ENCODE measurements at regions not wholly inside any gene's neighbourhood (a gene's known extent, or its start where the extent isn't known, plus 50 kb on each side); places are given as distances from the start of the nearest gene placed in this dataset.
"Not testable (repeated sequence)": the region's sequence is repeated elsewhere in the genome, so short reads cannot be mapped to it uniquely, and the experiment has no call there.

GRCh38 chr6:166803471-166803870 lies 152.9 kb downstream of the RNASET2 start:
- DNase-seq, result no peak

- DNase-seq, result no peak
Observed at GRCh38 chr6:166802401-166802800, 153.9 kb downstream of the RNASET2 start.

- no peak for DNase-seq
Observed at GRCh38 chr6:166800137-166800536, 156.2 kb downstream of the RNASET2 start.

- DNase-seq, result no peak
Observed at GRCh38 chr6:166798652-166799051, 157.7 kb downstream of the RNASET2 start.

- no peak for DNase-seq
Observed at GRCh38 chr6:166796610-166797009, 159.7 kb downstream of the RNASET2 start.

GRCh38 chr6:166795879-166796278 lies 160.5 kb downstream of the RNASET2 start:
- DNase-seq, result no peak

GRCh38 chr6:166790808-166791207 lies 163.8 kb upstream of the RPS6KA2 start:
- DNase-seq, result not testable (repeated sequence)

GRCh38 chr6:166788846-166789529 lies 161.9 kb upstream of the RPS6KA2 start:
- DNase-seq, result not testable (repeated sequence)

- DNase-seq, result peak; percentile 41 to 56
Observed at GRCh38 chr6:166786704-166787293, 159.7 kb upstream of the RPS6KA2 start.

GRCh38 chr6:166785131-166785530 lies 158.1 kb upstream of the RPS6KA2 start:
- DNase-seq, result no peak

- DNase-seq, result no peak
Observed at GRCh38 chr6:166784691-166785090, 157.6 kb upstream of the RPS6KA2 start.

GRCh38 chr6:166782520-166782919 lies 155.5 kb upstream of the RPS6KA2 start:
- DNase-seq, result no peak

GRCh38 chr6:166781331-166781730 lies 154.3 kb upstream of the RPS6KA2 start:
- no peak for DNase-seq

GRCh38 chr6:166779963-166780683 lies 153.1 kb upstream of the RPS6KA2 start:
- no peak for DNase-seq

GRCh38 chr6:166779381-166779780 lies 152.3 kb upstream of the RPS6KA2 start:
- DNase-seq, result no peak

GRCh38 chr6:166778776-166779175 lies 151.7 kb upstream of the RPS6KA2 start:
- DNase-seq, result no peak

GRCh38 chr6:166778046-166778445 lies 151.0 kb upstream of the RPS6KA2 start:
- no peak for DNase-seq

GRCh38 chr6:166777096-166777630 lies 150.1 kb upstream of the RPS6KA2 start:
- DNase-seq, result no peak

- no peak for DNase-seq
Observed at GRCh38 chr6:166776571-166776970, 149.5 kb upstream of the RPS6KA2 start.

GRCh38 chr6:166775923-166776220 lies 148.8 kb upstream of the RPS6KA2 start:
- DNase-seq, result no peak

GRCh38 chr6:166775180-166775922 lies 148.3 kb upstream of the RPS6KA2 start:
- DNase-seq, result peak; percentile 5 to 33

- no peak for DNase-seq
Observed at GRCh38 chr6:166774770-166775169, 147.7 kb upstream of the RPS6KA2 start.

- DNase-seq, result no peak
Observed at GRCh38 chr6:166774292-166774691, 147.2 kb upstream of the RPS6KA2 start.
